HepG2 (cell line): ENCODE measurements at regions not wholly inside any gene's neighbourhood (a gene's known extent, or its start where the extent isn't known, plus 50 kb on each side); places are given as distances from the start of the nearest gene placed in this dataset.

Source experiments
- ATAC-seq: fragments of 200-7000 bp; cut with Tn5 transposase; 3 replicates; pipeline ENCODE4 v1.9.1; 2020; ENCODE audit warnings: mild to moderate bottlenecking, moderate library complexity
- BruUV-seq: library from RNA; stranded (reverse); fragments of 400-500 nt; replicated peaks from 2 replicates; lab custom pipeline; 2021; lab: Mats Ljungman, UMichigan
- CTCF ChIA-PET: fragments of 300-600 bp; formaldehyde crosslinking; extraction: SDS; loops from one replicate; lab custom pipeline; 2021; ENCODE audit warnings: low total read pairs, inconsistent platforms, low intra/inter-chr PET ratio; lab: Yijun Ruan, JAX
- POLR2A ChIA-PET: fragments of 350-600 bp; sonication (Branson Sonifier 250); formaldehyde crosslinking; loops from one replicate; lab custom pipeline; 2020; ENCODE audit warnings: antibody characterized with exemption, inconsistent platforms; lab: Yijun Ruan, JAX
- DNase-seq: peaks from one replicate; pipeline ENCODE4 v3.0.0-alpha.2; 2015; ENCODE audit warnings: low spot score
- FAIRE-seq: peaks from 3 replicates; lab custom pipeline; 2011; peaks lifted over from hg19 to GRCh38; lab: Jason Lieb, UNC
- H2AFZ ChIP-seq: one replicate; pipeline ENCODE4 v1.6.1; 2011; ENCODE audit warnings: low read length, inconsistent platforms
- H3K27ac ChIP-seq: fragments of 300-600 bp; 3 replicates; pipeline ENCODE4 v1.8.0; 2011; ENCODE audit warnings: mixed run types, mild to moderate bottlenecking, mixed read lengths, low read length, inconsistent platforms; ENCODE audit not compliant: insufficient read depth; ENCODE audit errors: extremely low read length
- H3K27me3 ChIP-seq, 2 experiments: fragments of 200-600 bp in 1 of 2; 2 replicates in 1 of 2; 3 replicates in 1 of 2; pipeline versions ENCODE4 v1.6.0 to v1.8.0; 2011; ENCODE audit warnings: low read length in 2 of 2, mild to moderate bottlenecking in 2 of 2, moderate library complexity in 2 of 2, inconsistent platforms in 1 of 2; ENCODE audit not compliant: insufficient read depth in 2 of 2, control insufficient read depth in 1 of 2
- H3K36me3 ChIP-seq, 2 experiments: fragments of 200-600 bp in 1 of 2; replicated peaks in 1 of 2; 2 replicates in 1 of 2; 3 replicates in 1 of 2; pipeline versions ENCODE4 v1.5.1 to v1.8.0; 2011; ENCODE audit warnings: low read length in 2 of 2, inconsistent platforms in 1 of 2; ENCODE audit not compliant: insufficient read depth in 2 of 2, control insufficient read depth in 1 of 2
- H3K4me1 ChIP-seq: 2 replicates; pipeline ENCODE4 v1.5.1; 2012; ENCODE audit warnings: low read length, inconsistent platforms; ENCODE audit not compliant: insufficient read depth
- H3K4me2 ChIP-seq: 2 replicates; pipeline ENCODE4 v1.6.0; 2011; ENCODE audit warnings: low read depth, low read length, inconsistent platforms
- H3K4me3 ChIP-seq, 3 experiments: fragments of 200-600 bp in 1 of 3; sonication (generic), shearing (Covaris generic) in 1 of 3; replicated peaks in 1 of 3; 2 replicates each; pipeline ENCODE4 v1.5.1; 2011 to 2016; ENCODE audit warnings: low read length in 3 of 3, inconsistent platforms in 2 of 3, low read depth in 2 of 3, mild to moderate bottlenecking in 2 of 3, control low read depth in 1 of 3, mixed read lengths in 1 of 3; ENCODE audit not compliant: insufficient read depth in 1 of 3
- H3K79me2 ChIP-seq: one replicate; pipeline ENCODE4 v1.6.1; 2011; ENCODE audit warnings: low read length, inconsistent platforms; ENCODE audit not compliant: insufficient read depth
- H3K9ac ChIP-seq: 2 replicates; pipeline ENCODE4 v1.6.0; 2011; ENCODE audit warnings: mild to moderate bottlenecking, low read depth, low read length, inconsistent platforms; ENCODE audit not compliant: insufficient read depth
- H3K9me3 ChIP-seq: 2 replicates; pipeline ENCODE4 v1.5.1; 2012; ENCODE audit warnings: mild to moderate bottlenecking, low read length
- H4K20me1 ChIP-seq: 2 replicates; pipeline ENCODE4 v1.6.0; 2011; ENCODE audit warnings: inconsistent platforms, mild to moderate bottlenecking, low read length, moderate library complexity; ENCODE audit not compliant: insufficient read depth
- CCDC6 ChIP-seq: sonication (generic); formaldehyde crosslinking; IDR thresholded peaks from 2 replicates; pipeline ENCODE4 v1.8.1; 2022; ENCODE audit warnings: mild to moderate bottlenecking, missing genetic modification reagents, moderate library complexity
- HNRNPUL1 ChIP-seq: fragments of 200-400 bp; formaldehyde crosslinking; IDR thresholded peaks from 2 replicates; pipeline ENCODE4 v1.6.1; 2017; ENCODE audit warnings: low read depth, mild to moderate bottlenecking, low read length, moderate library complexity
- KDM3A ChIP-seq: IDR thresholded peaks from 2 replicates; pipeline ENCODE4 v1.6.1; 2018; ENCODE audit warnings: low read depth, missing compliant biosample characterization
- MNT ChIP-seq: fragments of 450-650 bp; IDR thresholded peaks from 2 replicates; pipeline ENCODE4 v1.6.1; 2016
- SIX1 ChIP-seq: sonication (generic); formaldehyde crosslinking; IDR thresholded peaks from 2 replicates; pipeline ENCODE4 v1.4.0; 2020; ENCODE audit warnings: missing genetic modification reagents, borderline replicate concordance
- ZNF264 ChIP-seq: sonication (generic); formaldehyde crosslinking; IDR thresholded peaks from 2 replicates; pipeline ENCODE4 v1.4.0; 2020; ENCODE audit warnings: missing genetic modification reagents
- ZNF572 ChIP-seq: sonication (generic); formaldehyde crosslinking; IDR thresholded peaks from 2 replicates; pipeline ENCODE4 v1.5.1; 2020; ENCODE audit warnings: mild to moderate bottlenecking, missing genetic modification reagents
- WGBS: methylation state at CpG from one replicate; pipeline ENCODE4 v1.1.6; 2017; ENCODE audit warnings: low lambda C conversion rate; 5-methylcytosine and 5-hydroxymethylcytosine counted together
- in situ Hi-C: cut with HindIII; loops from 2 replicates; pipeline ENCODE4 v1.10.0; 2017; ENCODE audit warnings: low pct_unique_long_range_greater_than_20kb; ENCODE audit not compliant: extremely low pct_ligation_motif_present
- intact Hi-C: fragments of 100-400 bp; cut with micrococcal nuclease; formaldehyde crosslinking; loops from one replicate; pipeline ENCODE4 v1.10.0; 2022; ENCODE audit not compliant: unreplicated experiment
- TF ChIP-seq, protein P1 (sequence below): sonication (generic); formaldehyde crosslinking; IDR thresholded peaks from 2 replicates; pipeline ENCODE4 v1.5.0; 2020; ENCODE audit warnings: mild to moderate bottlenecking, missing genetic modification reagents

- H3K9me3 ChIP-seq = no peaks in the 10 kb centered on the region
- no peak overlapping the region for H3K4me3 ChIP-seq
- no peak for TF ChIP-seq SIX1 (CRISPR knock-in tag)
- TF ChIP-seq CCDC6 (CRISPR knock-in tag) = no peak
- no peak for TF ChIP-seq ZNF572 (CRISPR knock-in tag)
- no peak for TF ChIP-seq ZNF264
- TF ChIP-seq, protein P1, sequence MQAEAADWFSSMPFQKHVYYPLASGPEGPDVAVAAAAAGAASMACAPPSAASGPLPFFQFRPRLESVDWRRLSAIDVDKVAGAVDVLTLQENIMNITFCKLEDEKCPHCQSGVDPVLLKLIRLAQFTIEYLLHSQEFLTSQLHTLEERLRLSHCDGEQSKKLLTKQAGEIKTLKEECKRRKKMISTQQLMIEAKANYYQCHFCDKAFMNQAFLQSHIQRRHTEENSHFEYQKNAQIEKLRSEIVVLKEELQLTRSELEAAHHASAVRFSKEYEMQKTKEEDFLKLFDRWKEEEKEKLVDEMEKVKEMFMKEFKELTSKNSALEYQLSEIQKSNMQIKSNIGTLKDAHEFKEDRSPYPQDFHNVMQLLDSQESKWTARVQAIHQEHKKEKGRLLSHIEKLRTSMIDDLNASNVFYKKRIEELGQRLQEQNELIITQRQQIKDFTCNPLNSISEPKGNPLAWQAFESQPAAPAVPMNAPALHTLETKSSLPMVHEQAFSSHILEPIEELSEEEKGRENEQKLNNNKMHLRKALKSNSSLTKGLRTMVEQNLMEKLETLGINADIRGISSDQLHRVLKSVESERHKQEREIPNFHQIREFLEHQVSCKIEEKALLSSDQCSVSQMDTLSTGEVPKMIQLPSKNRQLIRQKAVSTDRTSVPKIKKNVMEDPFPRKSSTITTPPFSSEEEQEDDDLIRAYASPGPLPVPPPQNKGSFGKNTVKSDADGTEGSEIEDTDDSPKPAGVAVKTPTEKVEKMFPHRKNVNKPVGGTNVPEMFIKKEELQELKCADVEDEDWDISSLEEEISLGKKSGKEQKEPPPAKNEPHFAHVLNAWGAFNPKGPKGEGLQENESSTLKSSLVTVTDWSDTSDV (CRISPR knock-in tag) = no peak
- no peak for TF ChIP-seq HNRNPUL1
- TF ChIP-seq MNT = 0 out of 2 replicates have a peak, but pooled peaks have one; percentile 5
- no peak for TF ChIP-seq KDM3A
- FAIRE-seq (no peak), DNase-seq (no peak), ATAC-seq (no peak)
- BruUV-seq = no TSS peak
- intact Hi-C loops (no loop called here), in situ Hi-C loops (no loop called here)
- no peak overlapping the region for H3K27ac ChIP-seq
- ChIA-PET POLR2A (no interaction called here), CTCF (no interaction called here)
- H2AFZ ChIP-seq = no peak overlapping the region
- no peak overlapping the region for H3K9ac ChIP-seq
- peaks cover 0 to 10% of the 10 kb centered on the region in 2 experiments; a peak in 1 of 5 replicates for H3K27me3 ChIP-seq
- no peaks in the 10 kb centered on the region for H3K79me2 ChIP-seq
- H3K36me3 ChIP-seq = no peaks in the 10 kb centered on the region
- H3K4me1 ChIP-seq = no peaks in the 10 kb centered on the region
- no peak overlapping the region for H3K4me2 ChIP-seq
- 2% methylated on average over 5 of the region's 5 CpGs for WGBS
- H4K20me1 ChIP-seq = no peaks in the 10 kb centered on the region
These were observed 141.4 kb upstream of the HABP2 start for GRCh38 chr10:113411456-113411855.
